NCI-H345 treated with DMSO at 0.1 percent for 48 hours (cell line): ENCODE measurements at regions not wholly inside any gene's neighbourhood (a gene's known extent, or its start where the extent isn't known, plus 50 kb on each side); places are given as distances from the start of the nearest gene placed in this dataset.
"Not testable (repeated sequence)": the region's sequence is repeated elsewhere in the genome, so short reads cannot be mapped to it uniquely, and the experiment has no call there.

Experiments
- DNase-seq: peaks from one replicate; lab custom pipeline; 2025; ENCODE audit not compliant: unreplicated experiment; lab: John Stamatoyannopoulos, UW

- no peak for DNase-seq
Observed at GRCh38 chr7:125065001-125065400, 135.4 kb upstream of the POT1 start.

- DNase-seq: no peak
Observed at GRCh38 chr7:125061776-125062397, 132.3 kb upstream of the POT1 start.

- not testable (repeated sequence) for DNase-seq
Observed at GRCh38 chr7:125061083-125061745, 131.6 kb upstream of the POT1 start.

GRCh38 chr7:125059861-125060456, 130.3 kb upstream of the POT1 start:
- DNase-seq: peak; percentile 39

GRCh38 chr7:125057963-125058362, 128.3 kb upstream of the POT1 start:
- no peak for DNase-seq

GRCh38 chr7:125055376-125055775, 125.8 kb upstream of the POT1 start:
- no peak for DNase-seq

GRCh38 chr7:125046767-125047166, 117.1 kb upstream of the POT1 start:
- no peak for DNase-seq

GRCh38 chr7:125033506-125033905, 103.9 kb upstream of the POT1 start:
- DNase-seq: no peak

GRCh38 chr7:125032943-125033342, 103.3 kb upstream of the POT1 start:
- DNase-seq: no peak

GRCh38 chr7:125030756-125031387, 101.2 kb upstream of the POT1 start:
- DNase-seq: no peak

- DNase-seq: no peak
Observed at GRCh38 chr7:125025620-125026019, 96.0 kb upstream of the POT1 start.

GRCh38 chr7:125020801-125021200, 91.2 kb upstream of the POT1 start:
- no peak for DNase-seq

GRCh38 chr7:125010540-125010939, 80.9 kb upstream of the POT1 start:
- DNase-seq: no peak

GRCh38 chr7:124996778-124997177, 67.2 kb upstream of the POT1 start:
- no peak for DNase-seq

- no peak for DNase-seq
Observed at GRCh38 chr7:124992851-124993562, 63.4 kb upstream of the POT1 start.

GRCh38 chr7:124989911-124990310, 60.3 kb upstream of the POT1 start:
- no peak for DNase-seq
